ENCODE measurements at regions not wholly inside any gene's neighbourhood (a gene's known extent, or its start where the extent isn't known, plus 50 kb on each side); places are given as distances from the start of the nearest gene placed in this dataset.

DNA sequence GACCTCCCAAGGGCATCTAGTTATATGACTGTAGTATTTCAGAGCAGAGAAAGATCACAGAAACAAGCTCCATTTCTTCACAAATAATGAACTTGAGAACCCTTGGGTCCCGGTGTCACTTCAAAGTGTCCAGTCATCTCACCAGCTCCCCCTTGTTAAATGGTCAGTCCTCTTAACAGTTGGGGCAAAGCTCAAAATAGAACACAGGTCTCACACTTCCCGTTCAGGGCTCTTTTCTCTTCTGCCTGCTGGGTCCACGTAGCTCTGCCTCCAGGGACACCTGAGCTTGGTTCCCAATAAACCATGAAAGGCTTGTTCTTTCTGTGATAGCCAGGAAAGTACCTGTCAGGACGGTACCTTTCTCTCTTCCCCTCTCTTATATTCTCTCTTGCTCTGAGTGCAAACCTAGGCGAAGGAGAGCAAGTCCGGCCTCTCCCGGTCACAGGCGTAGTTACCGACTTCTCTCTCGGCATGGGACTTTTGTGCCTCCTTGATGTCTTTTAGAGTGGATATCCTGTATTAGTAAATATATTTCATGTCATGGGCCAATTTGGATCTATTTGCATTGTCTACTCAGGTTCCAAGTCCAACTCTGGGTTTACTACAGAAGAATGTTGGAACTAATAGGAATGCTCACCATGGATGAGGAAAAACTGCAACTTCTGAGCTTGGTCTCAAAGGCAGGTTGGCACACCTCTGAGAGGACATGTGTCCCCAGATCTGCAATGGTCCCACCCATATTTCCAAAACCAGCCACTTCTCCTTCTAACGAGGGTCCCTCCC lies 118.8 kb upstream of the PARP11 start:
- H3K79me2 ChIP-seq (ENCODE audit: insufficient read depth): no peaks in the 10 kb centered on the region
- no peak overlapping the region for H2AFZ ChIP-seq
- 51 to 56% methylated on average over 11 of the region's 11 CpGs for WGBS, 2 experiments (ENCODE audit: low coverage in 1 of 2, low lambda C conversion rate in 2 of 2, missing lambda C conversion rate in 2 of 2)
- H4K20me1 ChIP-seq (ENCODE audit: insufficient read depth): no peaks in the 10 kb centered on the region
- H3K4me2 ChIP-seq (ENCODE audit: unreplicated experiment): no peak overlapping the region
- TF ChIP-seq EZH2phosphoT487 (IDR thresholded peaks at IDR 0.05; ENCODE audit: insufficient read depth, low read depth) (no peak), EZH2 (IDR thresholded peaks at IDR 0.05; ENCODE audit: insufficient read depth, poor library complexity, severe bottlenecking) (no peak)
- no peaks in the 10 kb centered on the region for H3K9me3 ChIP-seq (ENCODE audit: low read depth)
- no peaks in the 10 kb centered on the region for H3K36me3 ChIP-seq (ENCODE audit: low read depth)
- DNase-seq: no peak
- no peak overlapping the region for H3K27ac ChIP-seq
- in situ Hi-C loops (cut with MboI): no loop called here
- no peaks in the 10 kb centered on the region for H3F3A ChIP-seq (ENCODE audit: insufficient read depth)
- H3K9ac ChIP-seq: no peak overlapping the region
- peaks cover 28% of the 10 kb centered on the region for H3K27me3 ChIP-seq (replicated peaks; ENCODE audit: insufficient read depth)
- no peak overlapping the region for H3K4me3 ChIP-seq
- H3K4me1 ChIP-seq (ENCODE audit: insufficient read depth): no peaks in the 10 kb centered on the region
- no peaks in the 10 kb centered on the region for H3K9me2 ChIP-seq (ENCODE audit: insufficient read depth)

DNA sequence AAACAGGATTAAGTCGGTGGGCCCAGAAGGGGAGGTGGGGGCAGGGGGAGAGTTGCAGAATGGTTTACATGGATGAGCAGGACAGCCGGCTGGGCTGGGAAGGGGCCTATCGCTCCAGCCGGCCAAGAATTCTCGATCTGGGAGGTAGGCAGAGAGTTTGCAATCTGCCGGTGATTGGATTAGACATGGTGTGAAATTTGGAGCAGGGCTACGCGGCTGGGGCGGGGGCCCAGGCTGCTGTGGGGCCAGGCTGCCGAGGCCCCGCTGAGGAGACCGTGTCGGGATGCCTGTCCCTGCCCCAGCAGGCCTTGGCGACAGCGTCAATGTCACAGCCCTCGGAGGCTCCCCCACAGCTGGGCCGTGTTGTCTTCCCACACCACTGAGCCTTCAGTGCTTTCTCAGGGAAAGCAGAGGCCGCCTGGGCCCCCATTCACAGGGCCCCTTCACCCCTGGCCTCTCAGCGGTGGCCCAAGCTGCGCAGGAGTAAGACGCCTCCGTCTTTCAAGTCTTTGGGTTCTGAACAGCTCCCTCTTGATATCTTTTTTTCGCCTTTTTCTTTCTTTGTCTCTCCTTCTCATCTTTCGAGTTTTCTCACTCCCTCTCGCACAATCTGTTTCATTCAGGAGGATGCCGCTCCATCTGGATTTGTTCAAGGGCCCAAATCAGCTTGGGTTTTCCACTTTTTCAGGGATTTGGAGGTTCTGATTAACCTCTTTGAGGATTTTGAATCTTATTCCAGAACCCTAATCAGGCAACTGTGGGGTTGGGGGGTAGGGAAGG lies 117.5 kb upstream of the PARP11 start:
- Histone ChIP-seq H3K4me2 (ENCODE audit: unreplicated experiment) (no peak overlapping the region), H3K4me1 (ENCODE audit: insufficient read depth) (no peaks in the 10 kb centered on the region), H3K27ac (no peak overlapping the region), H3K79me2 (ENCODE audit: insufficient read depth) (no peaks in the 10 kb centered on the region), H3K9me3 (ENCODE audit: low read depth) (no peaks in the 10 kb centered on the region), H3K36me3 (ENCODE audit: low read depth) (no peaks in the 10 kb centered on the region), H2AFZ (no peak overlapping the region), H3F3A (ENCODE audit: insufficient read depth) (no peaks in the 10 kb centered on the region), H3K27me3 (replicated peaks; ENCODE audit: insufficient read depth) (peaks cover 18% of the 10 kb centered on the region), H3K9ac (no peak overlapping the region), H3K9me2 (ENCODE audit: insufficient read depth) (no peaks in the 10 kb centered on the region), H3K4me3 (no peak overlapping the region), H4K20me1 (ENCODE audit: insufficient read depth) (no peaks in the 10 kb centered on the region)
- 19 to 25% methylated on average over 26 of the region's 26 CpGs for WGBS, 2 experiments (ENCODE audit: low coverage in 1 of 2, low lambda C conversion rate in 2 of 2, missing lambda C conversion rate in 2 of 2)
- in situ Hi-C loops (cut with MboI): no loop called here
- DNase-seq: no peak
- TF ChIP-seq EZH2 (IDR thresholded peaks at IDR 0.05; ENCODE audit: insufficient read depth, poor library complexity, severe bottlenecking) (no peak), EZH2phosphoT487 (IDR thresholded peaks at IDR 0.05; ENCODE audit: insufficient read depth, low read depth) (no peak)

DNA sequence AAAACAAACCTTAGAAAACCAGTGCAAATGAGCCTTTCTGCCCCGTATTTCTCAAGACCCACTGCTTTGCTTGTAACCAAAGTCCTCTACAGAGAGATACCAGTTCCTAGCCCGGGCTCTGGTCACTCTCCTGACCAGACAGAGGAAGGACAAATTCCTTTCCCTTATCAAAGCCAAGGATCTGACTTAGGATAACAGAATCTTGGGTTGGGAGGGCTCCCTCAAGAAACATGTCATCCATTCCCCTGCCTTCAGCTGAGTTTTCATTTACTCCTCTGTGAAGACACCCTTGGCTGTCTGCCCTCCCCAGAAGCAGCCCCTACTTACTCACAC lies 116.0 kb upstream of the PARP11 start:
- no peak overlapping the region for H3K27ac ChIP-seq

DNA sequence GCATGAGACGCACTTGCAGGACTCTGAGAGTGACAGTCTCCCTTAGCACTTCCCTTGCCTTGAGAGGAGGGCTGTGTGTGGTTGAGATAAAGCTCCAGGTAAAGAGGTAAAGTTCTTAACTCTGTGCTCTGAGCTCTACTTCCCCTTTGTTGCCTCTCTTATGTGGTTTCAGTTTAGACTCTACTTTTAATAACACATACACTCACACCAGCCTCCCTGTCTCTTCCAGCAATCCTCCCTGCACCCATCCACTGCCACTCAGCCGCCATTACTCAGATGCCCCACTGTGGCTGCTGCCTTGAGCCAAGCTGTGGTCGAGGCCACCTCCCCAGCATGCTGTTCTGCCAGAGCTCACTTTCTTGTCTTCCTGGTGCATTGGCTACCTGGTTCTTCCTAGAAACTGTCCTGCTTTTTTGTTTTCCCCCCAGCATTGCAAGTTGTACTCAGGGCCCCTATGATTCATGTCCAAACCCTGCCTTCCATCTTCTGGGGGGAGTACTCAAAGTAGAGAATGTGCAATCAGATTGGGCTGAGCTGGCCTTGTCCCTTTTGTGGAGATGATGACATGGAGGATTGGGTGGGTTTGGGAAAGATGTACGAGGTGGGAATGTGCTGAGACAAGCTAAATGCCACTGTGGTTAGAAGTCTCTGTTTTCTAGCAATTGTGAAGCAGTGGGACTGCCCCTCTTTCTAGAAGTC lies 115.5 kb upstream of the PARP11 start:
- TF ChIP-seq EZH2phosphoT487 (IDR thresholded peaks at IDR 0.05; ENCODE audit: insufficient read depth, low read depth) (no peak), EZH2 (IDR thresholded peaks at IDR 0.05; ENCODE audit: insufficient read depth, poor library complexity, severe bottlenecking) (no peak)
- H3K27ac ChIP-seq: no peak overlapping the region
- no peaks in the 10 kb centered on the region for H4K20me1 ChIP-seq (ENCODE audit: insufficient read depth)
- WGBS, 2 experiments (ENCODE audit: low coverage in 1 of 2, low lambda C conversion rate in 2 of 2, missing lambda C conversion rate in 2 of 2): 38 to 41% methylated on average over 4 of the region's 4 CpGs
- no peaks in the 10 kb centered on the region for H3K4me1 ChIP-seq (ENCODE audit: insufficient read depth)
- no peaks in the 10 kb centered on the region for H3K36me3 ChIP-seq (ENCODE audit: low read depth)
- peaks cover 18% of the 10 kb centered on the region for H3K27me3 ChIP-seq (replicated peaks; ENCODE audit: insufficient read depth)
- no peaks in the 10 kb centered on the region for H3K9me2 ChIP-seq (ENCODE audit: insufficient read depth)
- H3F3A ChIP-seq (ENCODE audit: insufficient read depth): no peaks in the 10 kb centered on the region
- no peak overlapping the region for H2AFZ ChIP-seq
- H3K4me3 ChIP-seq: no peak overlapping the region
- in situ Hi-C loops (cut with MboI): no loop called here
- H3K9me3 ChIP-seq (ENCODE audit: low read depth): no peaks in the 10 kb centered on the region
- no peaks in the 10 kb centered on the region for H3K79me2 ChIP-seq (ENCODE audit: insufficient read depth)
- DNase-seq: no peak
- no peak overlapping the region for H3K4me2 ChIP-seq (ENCODE audit: unreplicated experiment)
- H3K9ac ChIP-seq: no peak overlapping the region

More for the DNA sequence above, 116.0 kb upstream of the PARP11 start:
- no peaks in the 10 kb centered on the region for H3K9me2 ChIP-seq (ENCODE audit: insufficient read depth)
- H3K79me2 ChIP-seq (ENCODE audit: insufficient read depth): no peaks in the 10 kb centered on the region
- H3F3A ChIP-seq (ENCODE audit: insufficient read depth): no peaks in the 10 kb centered on the region
- in situ Hi-C loops (cut with MboI): no loop called here
- no peaks in the 10 kb centered on the region for H4K20me1 ChIP-seq (ENCODE audit: insufficient read depth)
- H2AFZ ChIP-seq: no peak overlapping the region
- no peak for TF ChIP-seq EZH2 (IDR thresholded peaks at IDR 0.05; ENCODE audit: insufficient read depth, poor library complexity, severe bottlenecking)
- no peak for TF ChIP-seq EZH2phosphoT487 (IDR thresholded peaks at IDR 0.05; ENCODE audit: insufficient read depth, low read depth)
- peaks cover 18% of the 10 kb centered on the region for H3K27me3 ChIP-seq (replicated peaks; ENCODE audit: insufficient read depth)
- H3K4me2 ChIP-seq (ENCODE audit: unreplicated experiment): no peak overlapping the region
- no peaks in the 10 kb centered on the region for H3K36me3 ChIP-seq (ENCODE audit: low read depth)
- no peak overlapping the region for H3K9ac ChIP-seq
- H3K4me3 ChIP-seq: no peak overlapping the region
- whole genome bisulfite sequencing, 2 experiments (ENCODE audit: low coverage in 1 of 2, low lambda C conversion rate in 2 of 2, missing lambda C conversion rate in 2 of 2): 0 to 11% methylated on average over 2 of the region's 2 CpGs
- DNase-seq: no peak
- no peaks in the 10 kb centered on the region for H3K9me3 ChIP-seq (ENCODE audit: low read depth)
- H3K4me1 ChIP-seq (ENCODE audit: insufficient read depth): no peaks in the 10 kb centered on the region
